ENCODE measurements at regions not wholly inside any gene's neighbourhood (a gene's known extent, or its start where the extent isn't known, plus 50 kb on each side); places are given as distances from the start of the nearest gene placed in this dataset.

- FAIRE-seq (no peak), DNase-seq (ENCODE audit: low spot score) (no peak), ATAC-seq (no peak)
- POLR2A ChIA-PET, result no interaction called here
- WGBS (ENCODE audit: low lambda C conversion rate), result 0% methylated on average over 5 of the region's 5 CpGs
- TF ChIP-seq ZSCAN22 (CRISPR knock-in tag; IDR thresholded peaks at IDR 0.05) (no peak), PAWR (CRISPR knock-in tag; IDR thresholded peaks at IDR 0.05; ENCODE audit: borderline replicate concordance) (no peak), CEBPZ (IDR thresholded peaks at IDR 0.05; ENCODE audit: low read length) (no peak), ATF3 (CRISPR knock-in tag; IDR thresholded peaks at IDR 0.05) (no peak), SETDB1 (CRISPR knock-in tag; IDR thresholded peaks at IDR 0.05; ENCODE audit: borderline replicate concordance) (peak; percentile 81; the same call in 1 of the 2 replicates)
- TF ChIP-seq, protein P1, sequence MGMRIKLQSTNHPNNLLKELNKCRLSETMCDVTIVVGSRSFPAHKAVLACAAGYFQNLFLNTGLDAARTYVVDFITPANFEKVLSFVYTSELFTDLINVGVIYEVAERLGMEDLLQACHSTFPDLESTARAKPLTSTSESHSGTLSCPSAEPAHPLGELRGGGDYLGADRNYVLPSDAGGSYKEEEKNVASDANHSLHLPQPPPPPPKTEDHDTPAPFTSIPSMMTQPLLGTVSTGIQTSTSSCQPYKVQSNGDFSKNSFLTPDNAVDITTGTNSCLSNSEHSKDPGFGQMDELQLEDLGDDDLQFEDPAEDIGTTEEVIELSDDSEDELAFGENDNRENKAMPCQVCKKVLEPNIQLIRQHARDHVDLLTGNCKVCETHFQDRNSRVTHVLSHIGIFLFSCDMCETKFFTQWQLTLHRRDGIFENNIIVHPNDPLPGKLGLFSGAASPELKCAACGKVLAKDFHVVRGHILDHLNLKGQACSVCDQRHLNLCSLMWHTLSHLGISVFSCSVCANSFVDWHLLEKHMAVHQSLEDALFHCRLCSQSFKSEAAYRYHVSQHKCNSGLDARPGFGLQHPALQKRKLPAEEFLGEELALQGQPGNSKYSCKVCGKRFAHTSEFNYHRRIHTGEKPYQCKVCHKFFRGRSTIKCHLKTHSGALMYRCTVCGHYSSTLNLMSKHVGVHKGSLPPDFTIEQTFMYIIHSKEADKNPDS (CRISPR knock-in tag; IDR thresholded peaks at IDR 0.05), result no peak
- CTCF ChIA-PET (ENCODE audit: low intra/inter-chr PET ratio, low total read pairs), result no interaction called here
- no peak overlapping the region for H2AFZ ChIP-seq (ENCODE audit: low read length)
- peaks cover 22% of the 10 kb centered on the region for H3K9me3 ChIP-seq (ENCODE audit: low read length)
- no peak overlapping the region for H3K4me2 ChIP-seq (ENCODE audit: low read depth, low read length)
- H3K27ac ChIP-seq (ENCODE audit: extremely low read length, insufficient read depth, low read length), result no peak overlapping the region
- in situ Hi-C loops (cut with HindIII; ENCODE audit: extremely low pct_ligation_motif_present, low pct_unique_long_range_greater_than_20kb) (no loop called here), intact Hi-C loops (cut with micrococcal nuclease; ENCODE audit: unreplicated experiment) (no loop called here)
- no peaks in the 10 kb centered on the region for H3K27me3 ChIP-seq (ENCODE audit: control insufficient read depth in 1 of 2, insufficient read depth in 2 of 2, low read length in 2 of 2)
- H3K4me1 ChIP-seq (ENCODE audit: insufficient read depth, low read length), result no peaks in the 10 kb centered on the region
- no TSS peak for BruUV-seq (replicated peaks)
- no peak overlapping the region for H3K4me3 ChIP-seq (replicated peaks in 1 of 3; ENCODE audit: insufficient read depth in 1 of 3, low read depth in 2 of 3, low read length in 3 of 3)
- H3K79me2 ChIP-seq (ENCODE audit: insufficient read depth, low read length), result no peaks in the 10 kb centered on the region
- no peaks in the 10 kb centered on the region for H4K20me1 ChIP-seq (ENCODE audit: insufficient read depth, low read length)
- H3K9ac ChIP-seq (ENCODE audit: insufficient read depth, low read depth, low read length), result no peak overlapping the region
- H3K36me3 ChIP-seq (replicated peaks in 1 of 2; ENCODE audit: control insufficient read depth in 1 of 2, insufficient read depth in 2 of 2, low read length in 2 of 2), result no peaks in the 10 kb centered on the region
Measured at GRCh38 chr7:97439637-97440214, 292.2 kb upstream of the TAC1 start.

Measured in HepG2 (cell line).